Neural cell (in vitro differentiated cells): ENCODE measurements at regions not wholly inside any gene's neighbourhood (a gene's known extent, or its start where the extent isn't known, plus 50 kb on each side); places are given as distances from the start of the nearest gene placed in this dataset.

Experiments
- CTCF ChIP-seq: fragments of 450-650 bp; IDR thresholded peaks from 2 replicates; pipeline ENCODE4 v1.5.1; 2014; ENCODE audit warnings: antibody characterized with exemption, mild to moderate bottlenecking, moderate library complexity; ENCODE audit not compliant: poor library complexity, severe bottlenecking
- EP300 ChIP-seq: fragments of 450-650 bp; conservative IDR thresholded peaks from 2 replicates; pipeline ENCODE4 v1.6.1; 2014; ENCODE audit warnings: antibody characterized with exemption, mild to moderate bottlenecking, moderate library complexity; ENCODE audit not compliant: poor library complexity, severe bottlenecking
- EZH2 ChIP-seq: fragments of 200-600, 300-800 bp; shearing (Covaris generic), sonication (generic); IDR thresholded peaks from 2 replicates; pipeline ENCODE4 v1.6.1; 2014; ENCODE audit warnings: antibody characterized with exemption, low read length, borderline replicate concordance, mild to moderate bottlenecking; ENCODE audit not compliant: insufficient read depth, poor library complexity, severe bottlenecking
- MXI1 ChIP-seq: fragments of 450-650 bp; conservative IDR thresholded peaks from 2 replicates; pipeline ENCODE4 v1.6.1; 2014; ENCODE audit warnings: antibody characterized with exemption, mild to moderate bottlenecking; ENCODE audit not compliant: poor library complexity, severe bottlenecking
- POLR2AphosphoS5 ChIP-seq: IDR thresholded peaks from 2 replicates; pipeline ENCODE4 v1.6.1; 2012
- RAD21 ChIP-seq: fragments of 450-650 bp; conservative IDR thresholded peaks from 2 replicates; pipeline ENCODE4 v1.6.1; 2014; ENCODE audit warnings: antibody characterized with exemption, mild to moderate bottlenecking, moderate library complexity
- REST ChIP-seq: IDR thresholded peaks from 2 replicates; pipeline ENCODE4 v1.6.1; 2012; ENCODE audit warnings: borderline replicate concordance
- TAF1 ChIP-seq: IDR thresholded peaks from 2 replicates; pipeline ENCODE4 v1.6.1; 2012; ENCODE audit warnings: low read depth

- TF ChIP-seq EZH2 = no peak
- no peak for TF ChIP-seq CTCF
- no peak for TF ChIP-seq TAF1
- no peak for TF ChIP-seq POLR2AphosphoS5
- no peak for TF ChIP-seq EP300
- no peak for TF ChIP-seq MXI1
- no peak for TF ChIP-seq RAD21
- TF ChIP-seq REST = no peak
Observed at GRCh38 chr16:5234295-5235050, 136.9 kb upstream of the EEF2KMT start.
